Adrenal gland (tissue), 5 donors: ENCODE measurements at regions not wholly inside any gene's neighbourhood (a gene's known extent, or its start where the extent isn't known, plus 50 kb on each side); places are given as distances from the start of the nearest gene placed in this dataset.

Source experiments
- CTCF ChIP-seq, 6 experiments: fragments of 450-650 bp in 4 of 6; fragments of 200-600 bp in 2 of 6; sonication (generic) in 1 of 6; IDR thresholded peaks; 1 replicate in 5 of 6; 2 replicates in 1 of 6; pipeline versions ENCODE4 v1.5.1 to v1.8.0; 2016 to 2021; ENCODE audit warnings: antibody characterized with exemption in 6 of 6, mild to moderate bottlenecking in 2 of 6, moderate library complexity in 1 of 6
- POLR2A ChIP-seq, 2 donors: fragments of 450-650 bp; IDR thresholded peaks; one replicate each; pipeline ENCODE4 v1.6.1; 2017; ENCODE audit warnings: antibody characterized with exemption in 2 of 2, mild to moderate bottlenecking in 2 of 2, moderate library complexity in 1 of 2
- donor health status: DM: no; HTN: no; CAD: no.

GRCh38 chrX:125742811-125743210 is 423.1 kb downstream of the TEX13C start:
- TF ChIP-seq CTCF (IDR thresholded peaks at IDR 0.05) (no peak), POLR2A (IDR thresholded peaks at IDR 0.05) (no peak)
